ENCODE measurements at regions not wholly inside any gene's neighbourhood (a gene's known extent, or its start where the extent isn't known, plus 50 kb on each side); places are given as distances from the start of the nearest gene placed in this dataset.

DNA sequence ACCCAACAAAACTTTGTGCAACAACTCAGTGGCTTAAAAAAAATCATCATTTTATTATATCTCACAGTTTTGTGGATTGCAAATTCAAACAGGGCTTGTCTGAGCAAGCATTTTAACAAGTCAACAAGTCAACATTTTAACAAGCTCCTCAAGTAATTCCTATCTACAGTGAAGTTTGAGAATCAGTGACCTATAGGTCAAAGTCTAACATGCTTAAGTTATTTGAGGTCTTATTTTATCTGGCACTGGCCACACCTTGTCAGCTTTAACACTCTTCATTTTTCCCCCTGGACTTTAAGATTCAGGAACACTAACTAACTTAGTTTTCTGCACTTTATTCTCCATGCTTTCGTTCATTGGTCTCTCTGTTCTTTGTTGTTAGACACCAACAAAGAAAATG, 71.2 kb upstream of the PELI2 start:
- Histone ChIP-seq H3K9ac (ENCODE audit: low read depth, low read length) (no peak overlapping the region), H3K4ac (ENCODE audit: low read depth, low read length) (no peak overlapping the region), H3K18ac (ENCODE audit: low read depth, low read length) (no peak overlapping the region), H3K4me1 (ENCODE audit: control insufficient read depth, insufficient read depth, low read length) (no peaks in the 10 kb centered on the region), H4K20me1 (ENCODE audit: insufficient read depth, low read length) (no peaks in the 10 kb centered on the region), H3K27ac (ENCODE audit: insufficient read depth, low read length) (no peak overlapping the region), H3K4me2 (ENCODE audit: low read depth, low read length) (no peak overlapping the region), H4K91ac (ENCODE audit: insufficient read depth, low read depth, low read length) (no peak overlapping the region), H3K14ac (replicated peaks; ENCODE audit: low read depth, low read length) (no peak overlapping the region), H3K27me3 (ENCODE audit: control insufficient read depth, insufficient read depth, low read length) (peaks cover 18% of the 10 kb centered on the region), H3K9me1 (ENCODE audit: insufficient read depth, low read length) (no peaks in the 10 kb centered on the region), H2AFZ (replicated peaks; ENCODE audit: low read length, poor library complexity) (no peak overlapping the region), H3K9me3 (ENCODE audit: control insufficient read depth, insufficient read depth, low read length) (no peaks in the 10 kb centered on the region), H2BK20ac (ENCODE audit: low read depth, low read length) (no peak overlapping the region), H3K36me3 (ENCODE audit: control insufficient read depth, insufficient read depth, low read length) (no peaks in the 10 kb centered on the region), H3K4me3 (ENCODE audit: insufficient read depth, low read depth, low read length) (no peak overlapping the region), H2BK120ac (ENCODE audit: low read depth, low read length) (no peak overlapping the region), H4K5ac (ENCODE audit: low read depth, low read length) (no peak overlapping the region), H4K8ac (ENCODE audit: low read depth in 2 of 2, low read length in 2 of 2) (no peak overlapping the region), H2AK5ac (ENCODE audit: low read depth, low read length) (no peak overlapping the region), H2BK5ac (ENCODE audit: low read depth, low read length, poor library complexity, severe bottlenecking) (no peak overlapping the region), H2AK9ac (replicated peaks; ENCODE audit: low read depth, low read length, poor library complexity) (no peak overlapping the region), H3K23ac (ENCODE audit: low read depth, low read length) (no peak overlapping the region), H3K79me1 (ENCODE audit: low read depth in 1 of 2, low read length in 2 of 2) (no peaks in the 10 kb centered on the region), H3K56ac (ENCODE audit: extremely low read depth, insufficient read depth, low read length) (no peak overlapping the region), H2BK15ac (ENCODE audit: low read depth, low read length) (no peak overlapping the region)
- in situ Hi-C loops (cut with MboI; ENCODE audit: low sequenced_read_pairs), result no loop called here
- dilution Hi-C loops (cut with HindIII; ENCODE audit: low sequenced_read_pairs, unreplicated experiment), result no loop called here
- no CpG with 5 or more reads among the region's 1 CpG for WGBS, 2 experiments (ENCODE audit: extremely low coverage in 2 of 2, insufficient read length in 1 of 2)
- BruUV-seq (replicated peaks), result no TSS peak
- intact Hi-C loops (cut with micrococcal nuclease), result no loop called here
- no peak for ATAC-seq (ENCODE audit: low read depth)
- POLR2A ChIA-PET (ENCODE audit: unreplicated experiment), result no interaction called here
- TF ChIP-seq FOS (IDR thresholded peaks at IDR 0.05; ENCODE audit: low read depth, low read length) (no peak), CHD1 (IDR thresholded peaks at IDR 0.05; ENCODE audit: low read depth, low read length) (no peak), POLR2A (IDR thresholded peaks at IDR 0.05; ENCODE audit: low read depth, low read length) (no peak), RFX5 (IDR thresholded peaks at IDR 0.05; ENCODE audit: low read depth, low read length) (no peak), MAZ (IDR thresholded peaks at IDR 0.05; ENCODE audit: borderline replicate concordance, low read depth, low read length) (no peak)
- TF ChIP-seq, protein P1, sequence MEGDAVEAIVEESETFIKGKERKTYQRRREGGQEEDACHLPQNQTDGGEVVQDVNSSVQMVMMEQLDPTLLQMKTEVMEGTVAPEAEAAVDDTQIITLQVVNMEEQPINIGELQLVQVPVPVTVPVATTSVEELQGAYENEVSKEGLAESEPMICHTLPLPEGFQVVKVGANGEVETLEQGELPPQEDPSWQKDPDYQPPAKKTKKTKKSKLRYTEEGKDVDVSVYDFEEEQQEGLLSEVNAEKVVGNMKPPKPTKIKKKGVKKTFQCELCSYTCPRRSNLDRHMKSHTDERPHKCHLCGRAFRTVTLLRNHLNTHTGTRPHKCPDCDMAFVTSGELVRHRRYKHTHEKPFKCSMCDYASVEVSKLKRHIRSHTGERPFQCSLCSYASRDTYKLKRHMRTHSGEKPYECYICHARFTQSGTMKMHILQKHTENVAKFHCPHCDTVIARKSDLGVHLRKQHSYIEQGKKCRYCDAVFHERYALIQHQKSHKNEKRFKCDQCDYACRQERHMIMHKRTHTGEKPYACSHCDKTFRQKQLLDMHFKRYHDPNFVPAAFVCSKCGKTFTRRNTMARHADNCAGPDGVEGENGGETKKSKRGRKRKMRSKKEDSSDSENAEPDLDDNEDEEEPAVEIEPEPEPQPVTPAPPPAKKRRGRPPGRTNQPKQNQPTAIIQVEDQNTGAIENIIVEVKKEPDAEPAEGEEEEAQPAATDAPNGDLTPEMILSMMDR (conservative IDR thresholded peaks at IDR 0.05; ENCODE audit: low read depth, low read length), result no peak
- DNase-seq, result no peak
- CTCF ChIA-PET, result no interaction called here
